Calu3 (cell line): ENCODE measurements at regions not wholly inside any gene's neighbourhood (a gene's known extent, or its start where the extent isn't known, plus 50 kb on each side); places are given as distances from the start of the nearest gene placed in this dataset.
"Not testable (repeated sequence)": the region's sequence is repeated elsewhere in the genome, so short reads cannot be mapped to it uniquely, and the experiment has no call there.

Experiments used
- BruUV-seq: library from RNA; stranded (reverse); fragments of 400-500 nt; replicated peaks from 2 replicates; lab custom pipeline; 2021; lab: Mats Ljungman, UMichigan
- CTCF ChIA-PET: fragments of 300-600 bp; sonication (Branson Sonifier 250); formaldehyde crosslinking; loops from one replicate; lab custom pipeline; 2022; ENCODE audit warnings: antibody characterized with exemption; lab: Charles Lee
- DNase-seq: peaks from one replicate; pipeline ENCODE4 v3.0.0; 2022
- H3K27ac Mint-ChIP-seq: one replicate; pipeline ENCODE4 v1.8.0; 2022; ENCODE audit warnings: mixed read lengths; ENCODE audit not compliant: unreplicated experiment
- H3K27me3 Mint-ChIP-seq: one replicate; pipeline ENCODE4 v1.8.0; 2022; ENCODE audit warnings: mixed read lengths; ENCODE audit not compliant: unreplicated experiment
- H3K36me3 Mint-ChIP-seq: one replicate; pipeline ENCODE4 v1.8.0; 2022; ENCODE audit warnings: mild to moderate bottlenecking, moderate library complexity, mixed read lengths; ENCODE audit not compliant: insufficient read depth, unreplicated experiment
- H3K4me1 Mint-ChIP-seq: one replicate; pipeline ENCODE4 v1.8.0; 2022; ENCODE audit warnings: mild to moderate bottlenecking, low read depth, mixed read lengths; ENCODE audit not compliant: unreplicated experiment
- H3K4me3 Mint-ChIP-seq: one replicate; pipeline ENCODE4 v1.8.0; 2022; ENCODE audit warnings: mild to moderate bottlenecking, low read depth, moderate library complexity, mixed read lengths; ENCODE audit not compliant: unreplicated experiment
- H3K9me3 Mint-ChIP-seq: one replicate; pipeline ENCODE4 v1.8.0; 2022; ENCODE audit warnings: low read depth, mixed read lengths; ENCODE audit not compliant: unreplicated experiment
- CTCF ChIP-seq: fragments of 200-600 bp; IDR thresholded peaks from one replicate; pipeline ENCODE4 v1.8.0; 2022; ENCODE audit warnings: antibody characterized with exemption; ENCODE audit not compliant: unreplicated experiment
- intact Hi-C: fragments of 100-400 bp; cut with micrococcal nuclease; formaldehyde crosslinking; loops from one replicate; pipeline ENCODE4 v1.10.0; 2022; ENCODE audit not compliant: unreplicated experiment

GRCh38 chr19:14328406-14328805, 52.8 kb upstream of the ADGRE5 start:
- Mint-ChIP-seq H3K9me3 (no peaks in the 10 kb centered on the region), H3K27me3 (no peaks in the 10 kb centered on the region), H3K4me1 (no peaks in the 10 kb centered on the region), H3K36me3 (no peaks in the 10 kb centered on the region), H3K4me3 (no peak overlapping the region), H3K27ac (no peak overlapping the region)
- TF ChIP-seq CTCF: no peak
- no peak for DNase-seq
- intact Hi-C loops: no loop called here
- CTCF ChIA-PET: interaction anchor here (0.7 kb wide), 1 partner anchor 325 kb away, joined by 16 read pairs; no protein-coding TSS in a partner anchor
- BruUV-seq: no TSS peak

GRCh38 chr19:14327061-14327460, 54.2 kb upstream of the ADGRE5 start:
- H3K4me1 Mint-ChIP-seq, H3K27ac Mint-ChIP-seq, intact Hi-C loops, CTCF ChIA-PET, H3K36me3 Mint-ChIP-seq, DNase-seq, H3K9me3 Mint-ChIP-seq, H3K4me3 Mint-ChIP-seq, BruUV-seq: not testable (repeated sequence)
- H3K27me3 Mint-ChIP-seq: peaks cover 13% of the 10 kb centered on the region

- no peak for TF ChIP-seq CTCF
- intact Hi-C loops: no loop called here
- peaks cover 5% of the 10 kb centered on the region for H3K36me3 Mint-ChIP-seq
- H3K4me1 Mint-ChIP-seq: no peaks in the 10 kb centered on the region
- H3K4me3 Mint-ChIP-seq: no peak overlapping the region
- H3K9me3 Mint-ChIP-seq: no peaks in the 10 kb centered on the region
- CTCF ChIA-PET: no interaction called here
- no TSS peak for BruUV-seq
- peaks cover 25% of the 10 kb centered on the region for H3K27me3 Mint-ChIP-seq
- H3K27ac Mint-ChIP-seq: no peak overlapping the region
- no peak for DNase-seq
Measured at GRCh38 chr19:14325863-14326262, 55.4 kb upstream of the ADGRE5 start.

GRCh38 chr19:14325134-14325533, 56.1 kb upstream of the ADGRE5 start:
- H3K4me3 Mint-ChIP-seq: no peak overlapping the region
- CTCF ChIA-PET: interaction anchor here (1.3 kb wide), 1 partner anchor 81 kb away, joined by 5 read pairs; no protein-coding TSS in a partner anchor

More at GRCh38 chr19:14325134-14325533, 56.1 kb upstream of the ADGRE5 start:
- peaks cover 32% of the 10 kb centered on the region for H3K27me3 Mint-ChIP-seq
- TF ChIP-seq CTCF: no peak
- H3K4me1 Mint-ChIP-seq: no peaks in the 10 kb centered on the region
- H3K9me3 Mint-ChIP-seq: no peaks in the 10 kb centered on the region
- no peak for DNase-seq
- intact Hi-C loops: no loop called here
- no peak overlapping the region for H3K27ac Mint-ChIP-seq
- BruUV-seq: no TSS peak
- H3K36me3 Mint-ChIP-seq: peaks cover 5% of the 10 kb centered on the region
